ENCODE measurements at regions not wholly inside any gene's neighbourhood (a gene's known extent, or its start where the extent isn't known, plus 50 kb on each side); places are given as distances from the start of the nearest gene placed in this dataset.

DNA sequence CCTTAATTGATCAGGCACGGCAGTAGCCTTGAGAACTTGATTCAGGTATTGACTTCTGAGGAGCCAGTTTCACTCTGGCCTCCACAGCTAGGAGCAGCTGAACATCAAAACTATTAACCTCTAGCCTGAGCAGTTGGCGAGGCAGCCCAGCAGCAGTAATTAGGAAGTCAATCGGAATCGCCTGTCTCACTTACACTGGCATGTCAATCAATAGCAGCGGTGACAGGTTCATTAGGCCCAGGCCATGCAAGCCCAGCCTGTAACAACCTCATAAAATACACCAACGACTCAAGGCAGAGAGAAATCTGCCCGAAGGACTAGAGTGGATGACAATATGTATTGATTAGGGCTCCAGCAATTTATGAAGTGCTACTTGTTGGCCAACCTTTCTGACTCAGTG, 255.4 kb upstream of the SKOR2 start:
- DNase-seq (ENCODE audit: low read depth): no peak
- TF ChIP-seq, protein P1, sequence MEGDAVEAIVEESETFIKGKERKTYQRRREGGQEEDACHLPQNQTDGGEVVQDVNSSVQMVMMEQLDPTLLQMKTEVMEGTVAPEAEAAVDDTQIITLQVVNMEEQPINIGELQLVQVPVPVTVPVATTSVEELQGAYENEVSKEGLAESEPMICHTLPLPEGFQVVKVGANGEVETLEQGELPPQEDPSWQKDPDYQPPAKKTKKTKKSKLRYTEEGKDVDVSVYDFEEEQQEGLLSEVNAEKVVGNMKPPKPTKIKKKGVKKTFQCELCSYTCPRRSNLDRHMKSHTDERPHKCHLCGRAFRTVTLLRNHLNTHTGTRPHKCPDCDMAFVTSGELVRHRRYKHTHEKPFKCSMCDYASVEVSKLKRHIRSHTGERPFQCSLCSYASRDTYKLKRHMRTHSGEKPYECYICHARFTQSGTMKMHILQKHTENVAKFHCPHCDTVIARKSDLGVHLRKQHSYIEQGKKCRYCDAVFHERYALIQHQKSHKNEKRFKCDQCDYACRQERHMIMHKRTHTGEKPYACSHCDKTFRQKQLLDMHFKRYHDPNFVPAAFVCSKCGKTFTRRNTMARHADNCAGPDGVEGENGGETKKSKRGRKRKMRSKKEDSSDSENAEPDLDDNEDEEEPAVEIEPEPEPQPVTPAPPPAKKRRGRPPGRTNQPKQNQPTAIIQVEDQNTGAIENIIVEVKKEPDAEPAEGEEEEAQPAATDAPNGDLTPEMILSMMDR (conservative IDR thresholded peaks at IDR 0.05; ENCODE audit: low read length): no peak
- H3K4me3 ChIP-seq (ENCODE audit: low read length): no peak overlapping the region

DNA sequence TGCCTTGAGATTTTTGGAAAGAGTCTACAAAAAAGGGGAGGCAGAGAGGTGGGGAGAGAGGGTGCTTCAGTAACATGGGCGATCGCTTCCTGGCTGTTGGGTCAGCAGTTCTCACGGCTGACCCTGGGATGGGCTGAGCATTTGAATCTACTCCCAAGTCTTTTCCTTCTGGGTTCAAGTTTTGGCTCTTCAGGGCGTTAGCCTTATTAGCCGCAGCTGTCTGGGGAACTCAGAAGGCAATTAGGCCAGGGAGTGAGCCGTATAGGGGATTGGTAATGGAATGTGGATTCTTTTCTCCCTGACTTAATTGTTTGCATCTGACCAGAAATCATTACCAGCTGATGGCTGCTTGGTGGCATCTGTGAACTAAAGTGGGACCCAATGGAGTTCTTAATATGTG, 250.5 kb upstream of the SKOR2 start:
- TF ChIP-seq, protein P1 (conservative IDR thresholded peaks at IDR 0.05; ENCODE audit: low read length): no peak
- peak; percentile 8 for DNase-seq (ENCODE audit: low read depth)
- no peak overlapping the region for H3K4me3 ChIP-seq (ENCODE audit: low read length)

DNA sequence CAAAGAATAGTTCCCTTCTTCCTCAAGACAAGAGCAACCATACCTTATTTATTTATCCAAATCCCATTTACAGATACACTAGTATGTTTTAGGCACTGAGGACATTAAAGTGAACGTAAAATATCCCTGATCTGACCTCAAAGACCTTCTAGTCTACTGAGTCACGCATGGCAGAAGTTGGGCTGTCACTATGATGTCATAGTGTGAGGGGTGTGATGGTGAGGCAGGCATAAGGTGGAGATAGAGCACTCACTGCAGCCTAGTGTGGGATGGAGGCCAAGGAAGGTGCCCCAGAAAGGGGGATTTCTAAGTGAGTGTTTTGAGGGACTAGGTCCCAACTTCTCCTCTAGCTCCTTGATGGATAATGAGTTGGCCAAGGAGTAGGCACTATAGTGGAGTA, 249.5 kb upstream of the SKOR2 start:
- no peak for DNase-seq (ENCODE audit: low read depth)
- TF ChIP-seq, protein P1 (conservative IDR thresholded peaks at IDR 0.05; ENCODE audit: low read length): no peak

DNA sequence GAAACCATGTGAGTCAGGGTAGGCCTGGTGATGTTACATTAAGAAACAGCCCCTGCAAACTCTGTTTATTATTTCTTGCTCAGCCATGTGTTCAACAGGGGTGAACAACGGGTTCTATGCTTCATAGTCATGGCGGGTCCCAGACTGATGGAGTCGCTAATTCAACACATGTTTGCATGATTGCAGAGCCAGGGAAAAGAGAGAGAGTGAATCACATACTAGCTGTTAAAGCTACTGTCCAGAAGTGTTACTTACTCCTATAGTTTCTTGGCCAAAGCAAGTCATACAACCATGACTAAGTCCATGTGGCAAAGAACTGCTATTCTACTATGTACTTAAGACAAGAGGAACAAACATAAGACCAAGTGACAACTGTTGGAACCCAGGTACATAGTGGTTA, 241.2 kb upstream of the SKOR2 start:
- no peak for DNase-seq (ENCODE audit: low read depth)
- H3K4me3 ChIP-seq (ENCODE audit: low read length): no peak overlapping the region
- TF ChIP-seq, protein P1 (conservative IDR thresholded peaks at IDR 0.05; ENCODE audit: low read length): no peak

More for the DNA sequence above, 249.5 kb upstream of the SKOR2 start:
- no peak overlapping the region for H3K4me3 ChIP-seq (ENCODE audit: low read length)

DNA sequence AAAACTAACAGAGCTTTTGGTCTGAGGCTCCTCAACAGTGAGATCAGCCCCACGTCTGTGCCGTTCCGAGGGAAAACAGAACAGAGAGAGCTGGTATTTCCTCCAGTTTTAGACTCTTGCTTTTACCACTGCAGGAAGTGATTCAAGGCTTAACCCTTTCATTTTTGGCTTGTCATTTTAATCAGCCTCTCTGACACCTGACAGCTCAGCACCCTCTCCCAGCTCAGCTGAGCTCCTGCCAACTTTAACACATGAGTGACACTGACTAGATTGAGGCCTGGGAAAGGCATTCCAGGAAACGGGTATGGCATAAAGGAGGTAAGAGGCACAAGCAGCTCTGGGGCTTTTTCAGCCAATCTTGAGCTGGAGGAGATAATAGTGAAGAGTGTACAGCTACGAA, 239.4 kb upstream of the SKOR2 start:
- DNase-seq (ENCODE audit: low read depth): no peak
- no peak overlapping the region for H3K4me3 ChIP-seq (ENCODE audit: low read length)
- TF ChIP-seq, protein P1 (conservative IDR thresholded peaks at IDR 0.05; ENCODE audit: low read length): no peak

DNA sequence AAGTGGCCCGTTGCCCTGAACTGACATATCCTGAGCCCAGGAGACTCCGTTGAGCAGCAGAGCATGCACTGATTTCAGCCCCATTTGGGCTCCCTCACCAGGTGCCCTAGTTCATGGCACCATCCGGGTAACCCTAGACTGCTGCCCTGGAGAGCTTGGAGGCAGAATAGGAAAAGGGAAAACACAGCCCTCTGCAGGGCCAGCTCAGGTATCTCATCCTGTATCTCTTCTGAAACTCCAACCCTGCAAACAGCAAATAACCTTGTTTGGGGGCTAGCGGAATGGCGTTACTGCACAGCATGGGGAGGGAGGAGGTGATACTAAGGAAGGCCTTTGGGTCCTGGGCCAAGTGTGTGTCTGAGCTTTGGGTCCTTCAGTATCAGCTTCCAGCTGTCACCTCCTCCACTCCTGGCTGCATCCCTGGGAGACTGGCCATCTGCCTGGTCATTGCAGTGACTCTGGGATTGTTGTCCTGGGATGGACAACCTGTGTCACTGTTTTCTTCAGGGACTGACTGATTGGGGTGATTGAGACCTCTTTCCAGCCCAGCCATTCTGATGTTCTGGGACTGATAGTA, 233.8 kb upstream of the SKOR2 start:
- H3K4me3 ChIP-seq (ENCODE audit: low read length): no peak overlapping the region
- no peak for DNase-seq (ENCODE audit: low read depth)
- TF ChIP-seq, protein P1 (conservative IDR thresholded peaks at IDR 0.05; ENCODE audit: low read length): no peak

DNA sequence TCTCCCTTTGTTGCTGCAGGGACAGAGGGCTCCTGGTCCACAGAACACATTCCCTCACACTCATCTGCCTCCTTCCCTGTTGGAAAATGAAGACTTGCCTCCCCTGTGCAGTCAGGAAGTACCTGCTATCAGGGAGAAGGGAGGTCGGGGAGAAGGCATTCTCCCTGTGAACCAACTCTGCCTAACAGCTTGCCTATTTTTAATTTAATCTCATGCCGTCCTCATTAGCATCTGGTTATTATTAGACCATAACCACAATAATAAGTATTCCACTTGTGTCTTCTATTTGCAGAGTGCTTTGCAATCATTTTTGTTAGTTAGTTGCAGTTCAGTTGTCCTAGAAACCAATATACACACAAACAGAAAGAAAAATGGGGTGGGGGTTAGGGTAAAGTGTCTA, 232.6 kb upstream of the SKOR2 start:
- no peak for DNase-seq (ENCODE audit: low read depth)
- TF ChIP-seq, protein P1 (conservative IDR thresholded peaks at IDR 0.05; ENCODE audit: low read length): no peak
- no peak overlapping the region for H3K4me3 ChIP-seq (ENCODE audit: low read length)
